ENCODE measurements at regions not wholly inside any gene's neighbourhood (a gene's known extent, or its start where the extent isn't known, plus 50 kb on each side); places are given as distances from the start of the nearest gene placed in this dataset.

DNA sequence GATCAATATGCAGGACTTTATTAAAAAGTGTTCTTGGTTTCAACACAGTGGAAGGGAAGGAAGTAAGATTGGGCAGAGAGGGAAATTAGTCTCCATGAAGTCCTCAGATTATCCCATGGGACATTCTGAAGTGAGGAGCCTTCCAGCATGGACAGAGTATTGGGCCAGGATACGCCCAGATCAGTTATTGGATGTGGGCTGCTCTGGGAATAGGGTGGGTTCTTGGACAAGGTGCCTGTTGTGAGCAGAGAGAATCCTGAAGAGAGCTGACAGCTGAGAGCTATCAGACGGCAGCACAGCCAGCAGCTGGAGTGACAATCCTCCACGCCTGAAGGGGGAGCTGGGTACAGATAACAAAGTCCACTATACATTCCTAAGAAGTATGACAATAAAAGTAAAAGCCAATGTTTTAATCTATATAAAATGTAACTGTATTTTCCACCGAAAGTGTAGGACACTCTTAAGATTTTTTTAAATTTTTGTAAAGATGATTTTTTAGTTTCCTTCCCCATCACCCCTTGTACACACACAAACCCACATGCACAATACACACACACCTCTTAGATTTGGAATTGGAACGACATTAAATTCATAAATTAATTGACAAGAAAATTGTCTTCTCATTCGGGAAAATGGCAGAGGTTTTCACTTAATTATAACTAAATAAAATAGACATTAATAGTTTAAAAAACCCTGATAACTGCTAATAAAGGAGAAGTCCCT lies 107.8 kb downstream of the FBXO5 start:
- TF ChIP-seq, protein P1, sequence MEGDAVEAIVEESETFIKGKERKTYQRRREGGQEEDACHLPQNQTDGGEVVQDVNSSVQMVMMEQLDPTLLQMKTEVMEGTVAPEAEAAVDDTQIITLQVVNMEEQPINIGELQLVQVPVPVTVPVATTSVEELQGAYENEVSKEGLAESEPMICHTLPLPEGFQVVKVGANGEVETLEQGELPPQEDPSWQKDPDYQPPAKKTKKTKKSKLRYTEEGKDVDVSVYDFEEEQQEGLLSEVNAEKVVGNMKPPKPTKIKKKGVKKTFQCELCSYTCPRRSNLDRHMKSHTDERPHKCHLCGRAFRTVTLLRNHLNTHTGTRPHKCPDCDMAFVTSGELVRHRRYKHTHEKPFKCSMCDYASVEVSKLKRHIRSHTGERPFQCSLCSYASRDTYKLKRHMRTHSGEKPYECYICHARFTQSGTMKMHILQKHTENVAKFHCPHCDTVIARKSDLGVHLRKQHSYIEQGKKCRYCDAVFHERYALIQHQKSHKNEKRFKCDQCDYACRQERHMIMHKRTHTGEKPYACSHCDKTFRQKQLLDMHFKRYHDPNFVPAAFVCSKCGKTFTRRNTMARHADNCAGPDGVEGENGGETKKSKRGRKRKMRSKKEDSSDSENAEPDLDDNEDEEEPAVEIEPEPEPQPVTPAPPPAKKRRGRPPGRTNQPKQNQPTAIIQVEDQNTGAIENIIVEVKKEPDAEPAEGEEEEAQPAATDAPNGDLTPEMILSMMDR (IDR thresholded peaks at IDR 0.05) = no peak
- TF ChIP-seq POLR2A (IDR thresholded peaks at IDR 0.05) = no peak
